Non-pigmented ciliary epithelial cell (primary cell): ENCODE measurements at regions not wholly inside any gene's neighbourhood (a gene's known extent, or its start where the extent isn't known, plus 50 kb on each side); places are given as distances from the start of the nearest gene placed in this dataset.

Experiments
- DNase-seq: peaks from one replicate; pipeline ENCODE4 v3.0.0-alpha.2; 2010; ENCODE audit warnings: low read depth

DNA sequence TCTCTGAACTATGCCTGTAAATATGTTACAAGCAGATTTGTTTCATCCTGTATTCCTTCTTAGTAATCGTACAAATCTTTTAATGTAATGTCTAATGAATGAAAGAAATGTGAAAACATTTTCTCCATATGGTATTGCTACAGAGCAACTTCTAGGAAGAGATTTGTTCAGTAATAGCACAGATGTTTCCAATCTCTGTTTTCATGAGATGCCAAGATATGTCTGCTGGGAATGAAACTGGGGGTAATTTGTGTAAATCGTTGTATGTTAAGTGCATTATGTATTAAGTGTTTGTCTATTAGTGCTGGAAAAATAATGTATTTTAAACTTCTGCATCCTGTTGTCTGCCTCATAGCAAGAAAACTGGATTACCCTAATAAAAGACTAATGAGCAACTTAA, 722.2 kb upstream of the EYS start:
- peak; percentile 32 for DNase-seq

- DNase-seq = no peak
Observed at GRCh38 chr6:66423047-66423446, 716.0 kb upstream of the EYS start.

GRCh38 chr6:66421570-66421969, 714.5 kb upstream of the EYS start:
- DNase-seq = no peak

- DNase-seq = peak; percentile 4
Observed at GRCh38 chr6:66418906-66419305, 711.9 kb upstream of the EYS start.

GRCh38 chr6:66403966-66404365, 696.9 kb upstream of the EYS start:
- DNase-seq = no peak

DNA sequence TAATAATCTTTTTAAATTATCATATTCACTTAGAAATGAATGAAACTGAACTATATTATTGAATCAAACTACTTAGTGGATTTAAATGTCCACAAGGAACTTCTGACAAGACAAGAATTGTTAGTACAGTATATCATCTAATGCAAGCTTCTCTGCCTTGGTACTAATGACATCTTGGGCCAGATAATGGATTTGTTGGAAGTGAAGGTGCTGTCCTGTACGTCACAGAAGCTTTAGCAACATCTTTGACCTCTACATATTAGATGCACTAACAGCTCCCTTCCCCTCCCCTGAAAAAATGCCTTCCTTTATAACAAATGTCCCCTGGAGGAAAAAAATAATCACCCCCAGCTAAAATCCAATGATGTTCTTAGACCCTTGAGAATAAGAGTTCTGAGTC, 695.8 kb upstream of the EYS start:
- DNase-seq = no peak

- no peak for DNase-seq
Observed at GRCh38 chr6:66396549-66396948, 689.5 kb upstream of the EYS start.

DNA sequence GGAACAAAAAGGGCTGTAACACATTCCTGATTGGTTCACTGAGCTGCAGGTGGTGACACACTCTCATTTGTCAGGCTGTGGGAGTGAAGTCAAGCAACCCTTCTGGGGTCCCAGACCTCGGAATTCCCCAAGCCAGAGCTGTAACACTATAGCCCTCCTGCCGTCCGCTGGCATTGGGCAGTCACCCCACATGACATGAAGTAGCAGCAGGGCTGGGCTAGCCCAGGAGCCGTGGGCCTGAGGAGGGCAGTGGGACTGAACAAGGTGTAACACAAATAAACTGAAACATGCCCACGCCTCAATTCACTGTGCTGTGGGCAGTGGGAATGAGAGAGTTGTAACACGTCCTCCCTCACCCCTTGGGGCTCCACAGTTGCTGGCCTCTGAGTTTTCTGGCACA, 689.1 kb upstream of the EYS start:
- no peak for DNase-seq

DNA sequence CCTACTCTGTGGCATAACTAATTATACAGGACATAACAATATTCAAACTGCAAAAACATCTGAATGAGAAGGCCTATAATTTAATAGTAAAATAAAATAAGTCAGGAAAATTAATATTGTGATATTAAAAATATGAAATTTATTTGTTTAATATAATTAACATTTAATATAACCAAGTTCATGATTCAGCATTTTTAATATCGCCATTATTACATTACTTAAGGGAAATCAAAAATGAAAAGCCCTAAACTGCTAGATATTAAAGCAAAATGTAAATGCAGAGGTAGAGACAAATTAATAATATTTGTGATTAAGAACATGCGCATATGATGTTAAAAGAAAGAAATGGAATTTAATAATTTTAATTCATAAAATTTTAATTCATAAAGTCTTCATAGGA, 683.4 kb upstream of the EYS start:
- no peak for DNase-seq

- peak; percentile 27 for DNase-seq
Observed at GRCh38 chr6:66376001-66376400, 669.0 kb upstream of the EYS start.

GRCh38 chr6:66369407-66369806, 662.4 kb upstream of the EYS start:
- DNase-seq = no peak

- no peak for DNase-seq
Observed at GRCh38 chr6:66362888-66363287, 655.9 kb upstream of the EYS start.

DNA sequence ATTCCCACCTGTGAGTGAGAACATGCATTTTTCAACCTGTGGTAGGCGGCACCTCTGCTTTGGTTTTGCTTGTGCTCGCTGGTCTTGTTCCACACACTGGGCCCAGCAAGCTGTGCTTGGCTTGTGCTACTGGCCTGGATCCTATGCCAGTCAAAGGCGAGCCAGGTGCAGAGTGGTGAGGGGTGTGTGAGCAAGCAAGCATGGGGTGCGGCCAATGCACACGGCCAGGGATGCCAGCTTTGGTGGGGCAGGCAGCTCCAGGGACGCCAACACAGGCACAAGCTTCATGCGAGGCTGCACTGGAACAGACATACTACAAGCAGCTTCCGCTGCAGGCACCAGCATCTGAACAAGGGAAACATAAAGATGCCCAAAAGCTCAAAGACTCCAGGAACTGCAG, 654.9 kb upstream of the EYS start:
- DNase-seq = no peak

GRCh38 chr6:66357781-66358180, 650.8 kb upstream of the EYS start:
- no peak for DNase-seq

- no peak for DNase-seq
Observed at GRCh38 chr6:66355471-66355870, 648.4 kb upstream of the EYS start.

DNA sequence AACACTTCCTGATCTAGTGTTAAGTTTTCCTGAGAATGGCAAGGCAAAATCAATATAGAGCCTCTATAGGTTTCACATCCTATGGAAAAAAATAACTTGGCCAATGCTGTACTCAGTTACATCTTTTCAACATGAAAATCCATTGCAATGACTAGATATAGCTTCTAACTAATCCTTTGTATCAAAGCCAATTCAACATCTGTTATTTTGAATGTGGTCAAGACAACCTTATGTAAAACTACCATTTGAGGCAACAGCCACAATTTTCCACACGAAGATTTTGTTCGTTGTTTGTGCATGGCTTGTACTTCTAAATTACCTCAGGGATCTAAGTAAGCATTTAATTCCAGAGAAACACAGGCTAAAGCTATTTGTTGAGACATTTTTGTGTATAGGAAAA, 637.8 kb upstream of the EYS start:
- DNase-seq = no peak

DNA sequence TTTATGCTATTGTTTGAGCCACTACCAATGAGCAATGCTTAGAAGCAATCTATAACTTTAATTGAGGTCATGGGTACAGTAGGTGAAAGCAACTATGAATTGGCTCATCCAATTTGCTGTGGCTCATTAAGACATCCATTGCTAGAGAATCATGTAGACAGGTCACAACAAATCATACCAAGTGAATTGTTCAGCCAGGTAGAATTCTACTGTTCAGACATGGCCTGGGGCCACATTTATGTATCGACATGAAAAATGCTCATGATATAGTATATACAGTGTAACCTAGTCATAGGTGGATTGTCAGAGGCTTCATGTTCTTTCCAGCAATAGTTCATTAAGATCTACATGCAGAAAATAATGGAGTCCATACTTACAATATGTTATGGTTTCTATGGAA, 633.7 kb upstream of the EYS start:
- DNase-seq = no peak

DNA sequence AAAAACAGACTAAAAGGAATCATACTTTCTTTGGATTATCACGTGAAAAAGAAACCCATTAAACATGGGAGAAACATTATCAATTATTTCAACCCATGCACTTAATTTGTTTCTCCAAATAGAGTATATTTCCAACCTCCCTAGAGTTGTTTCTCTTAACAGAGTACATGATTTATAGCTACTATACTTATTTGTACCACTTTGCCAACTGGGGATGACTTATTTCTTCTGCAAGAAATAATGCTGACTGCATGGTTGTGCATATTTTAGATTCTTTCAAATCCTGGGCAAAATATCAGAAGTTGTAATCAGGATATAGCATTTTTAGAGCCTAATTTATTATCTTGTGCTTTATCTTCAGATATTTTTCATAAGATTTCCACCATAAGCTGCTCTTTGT, 629.1 kb upstream of the EYS start:
- DNase-seq = no peak

DNA sequence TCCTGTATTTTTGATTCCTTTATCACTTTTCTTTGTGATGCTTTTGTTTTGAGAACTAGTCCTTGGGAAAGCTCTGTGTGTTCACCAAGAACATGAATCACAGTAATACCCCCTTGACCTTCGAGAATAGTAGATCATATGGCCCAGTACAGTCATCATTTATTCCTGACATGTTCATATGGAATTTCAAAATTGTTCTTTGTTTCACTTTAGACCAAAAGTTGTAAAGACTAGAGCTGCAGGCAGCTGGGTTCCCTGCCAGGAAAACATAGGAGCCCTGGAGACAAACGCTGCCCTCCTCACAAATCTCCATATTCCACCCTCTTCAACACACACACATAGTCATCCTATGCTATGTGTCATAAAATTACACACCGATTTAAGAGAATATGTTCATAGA, 621.2 kb upstream of the EYS start:
- peak; percentile 30 for DNase-seq

- DNase-seq = no peak
Observed at GRCh38 chr6:66326228-66326627, 619.2 kb upstream of the EYS start.

- DNase-seq = no peak
Observed at GRCh38 chr6:66321017-66321416, 614.0 kb upstream of the EYS start.

- DNase-seq = no peak
Observed at GRCh38 chr6:66307490-66307889, 600.5 kb upstream of the EYS start.

GRCh38 chr6:66291905-66292304, 584.9 kb upstream of the EYS start:
- no peak for DNase-seq

DNA sequence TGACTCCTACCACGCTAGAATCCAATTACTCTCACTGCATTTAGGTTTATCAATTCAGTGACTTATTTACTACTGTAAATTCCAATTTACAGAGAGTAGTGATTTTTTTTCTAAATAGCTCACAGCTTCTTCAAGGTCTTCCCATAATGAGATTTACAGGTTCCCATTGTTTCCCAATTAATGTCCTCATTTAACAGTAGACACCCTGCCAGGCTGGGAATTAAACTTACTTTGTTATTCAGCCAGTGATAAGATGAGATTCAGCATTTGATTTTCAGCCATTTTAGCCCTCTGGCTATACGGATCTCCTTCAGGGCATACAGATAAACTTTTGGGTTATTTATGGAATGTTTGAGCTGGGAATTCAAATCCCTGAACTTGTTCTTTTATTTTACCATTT, 582.9 kb upstream of the EYS start:
- no peak for DNase-seq

- no peak for DNase-seq
Observed at GRCh38 chr6:66278115-66278514, 571.1 kb upstream of the EYS start.
